ENCODE measurements at regions not wholly inside any gene's neighbourhood (a gene's known extent, or its start where the extent isn't known, plus 50 kb on each side); places are given as distances from the start of the nearest gene placed in this dataset.

- no peak for TF ChIP-seq EZH2 (IDR thresholded peaks at IDR 0.05)
- TF ChIP-seq POLR2AphosphoS5 (IDR thresholded peaks at IDR 0.05; ENCODE audit: borderline replicate concordance, low read depth, low read length), result no peak
- no peak for TF ChIP-seq FOXP2 (optimal IDR thresholded peaks at IDR 0.05; ENCODE audit: control extremely low read depth, extremely low read length, insufficient read depth)
Measured at GRCh38 chr9:129435988-129436717, 184.7 kb downstream of the C9orf50 start.
